ENCODE measurements at regions not wholly inside any gene's neighbourhood (a gene's known extent, or its start where the extent isn't known, plus 50 kb on each side); places are given as distances from the start of the nearest gene placed in this dataset.
"Not testable (repeated sequence)": the region's sequence is repeated elsewhere in the genome, so short reads cannot be mapped to it uniquely, and the experiment has no call there.

- TF ChIP-seq CTCF (IDR thresholded peaks at IDR 0.05; ENCODE audit: partially characterized antibody, unreplicated experiment) = no peak
- Mint-ChIP-seq H3K9me3 (ENCODE audit: unreplicated experiment) (peaks cover 2% of the 10 kb centered on the region), H3K4me3 (ENCODE audit: unreplicated experiment) (no peak overlapping the region), H3K4me1 (ENCODE audit: low read depth, unreplicated experiment) (no peaks in the 10 kb centered on the region), H3K27ac (ENCODE audit: unreplicated experiment) (no peak overlapping the region), H3K36me3 (ENCODE audit: unreplicated experiment) (no peaks in the 10 kb centered on the region), H3K27me3 (ENCODE audit: unreplicated experiment) (peaks cover 2% of the 10 kb centered on the region)
- DNase-seq = no peak
Observed at GRCh38 chr4:28109801-28110200, 1249.2 kb downstream of the STIM2 start.

GRCh38 chr4:28112691-28113335, 1252.2 kb downstream of the STIM2 start:
- H3K4me3 Mint-ChIP-seq (ENCODE audit: unreplicated experiment); H3K36me3 Mint-ChIP-seq (ENCODE audit: unreplicated experiment); DNase-seq; H3K9me3 Mint-ChIP-seq (ENCODE audit: unreplicated experiment); H3K27ac Mint-ChIP-seq (ENCODE audit: unreplicated experiment); H3K27me3 Mint-ChIP-seq (ENCODE audit: unreplicated experiment); H3K4me1 Mint-ChIP-seq (ENCODE audit: low read depth, unreplicated experiment): not testable (repeated sequence)

- H3K4me3 Mint-ChIP-seq (ENCODE audit: unreplicated experiment); H3K4me1 Mint-ChIP-seq (ENCODE audit: low read depth, unreplicated experiment); H3K9me3 Mint-ChIP-seq (ENCODE audit: unreplicated experiment); DNase-seq; H3K27ac Mint-ChIP-seq (ENCODE audit: unreplicated experiment); H3K27me3 Mint-ChIP-seq (ENCODE audit: unreplicated experiment); H3K36me3 Mint-ChIP-seq (ENCODE audit: unreplicated experiment): not testable (repeated sequence)
Observed at GRCh38 chr4:28113586-28113985, 1252.9 kb downstream of the STIM2 start.

- H3K27me3 Mint-ChIP-seq (ENCODE audit: unreplicated experiment); H3K36me3 Mint-ChIP-seq (ENCODE audit: unreplicated experiment); DNase-seq; H3K9me3 Mint-ChIP-seq (ENCODE audit: unreplicated experiment); H3K4me1 Mint-ChIP-seq (ENCODE audit: low read depth, unreplicated experiment); H3K27ac Mint-ChIP-seq (ENCODE audit: unreplicated experiment): not testable (repeated sequence)
- peak overlapping the region; percentile 49 for H3K4me3 Mint-ChIP-seq (ENCODE audit: unreplicated experiment)
Observed at GRCh38 chr4:28116526-28117083, 1256.0 kb downstream of the STIM2 start.

GRCh38 chr4:28117084-28117682, 1256.5 kb downstream of the STIM2 start:
- Mint-ChIP-seq H3K9me3 (ENCODE audit: unreplicated experiment) (peaks cover 5% of the 10 kb centered on the region), H3K4me3 (ENCODE audit: unreplicated experiment) (peak overlapping the region; percentile 49), H3K4me1 (ENCODE audit: low read depth, unreplicated experiment) (no peaks in the 10 kb centered on the region), H3K27ac (ENCODE audit: unreplicated experiment) (no peak overlapping the region), H3K36me3 (ENCODE audit: unreplicated experiment) (peaks cover 8% of the 10 kb centered on the region), H3K27me3 (ENCODE audit: unreplicated experiment) (peaks cover 3% of the 10 kb centered on the region)
- DNase-seq = no peak
- no peak for TF ChIP-seq CTCF (IDR thresholded peaks at IDR 0.05; ENCODE audit: partially characterized antibody, unreplicated experiment)

- H3K4me3 Mint-ChIP-seq (ENCODE audit: unreplicated experiment) = no peak overlapping the region
- no peak for DNase-seq
- no peaks in the 10 kb centered on the region for H3K36me3 Mint-ChIP-seq (ENCODE audit: unreplicated experiment)
- H3K9me3 Mint-ChIP-seq (ENCODE audit: unreplicated experiment) = no peaks in the 10 kb centered on the region
- no peak overlapping the region for H3K27ac Mint-ChIP-seq (ENCODE audit: unreplicated experiment)
- no peaks in the 10 kb centered on the region for H3K27me3 Mint-ChIP-seq (ENCODE audit: unreplicated experiment)
- no peaks in the 10 kb centered on the region for H3K4me1 Mint-ChIP-seq (ENCODE audit: low read depth, unreplicated experiment)
- no peak for TF ChIP-seq CTCF (IDR thresholded peaks at IDR 0.05; ENCODE audit: partially characterized antibody, unreplicated experiment)
Observed at GRCh38 chr4:28146191-28146590, 1285.5 kb downstream of the STIM2 start.

All from glutamatergic neuron (in vitro differentiated cells).